ENCODE measurements at regions not wholly inside any gene's neighbourhood (a gene's known extent, or its start where the extent isn't known, plus 50 kb on each side); places are given as distances from the start of the nearest gene placed in this dataset.

DNA sequence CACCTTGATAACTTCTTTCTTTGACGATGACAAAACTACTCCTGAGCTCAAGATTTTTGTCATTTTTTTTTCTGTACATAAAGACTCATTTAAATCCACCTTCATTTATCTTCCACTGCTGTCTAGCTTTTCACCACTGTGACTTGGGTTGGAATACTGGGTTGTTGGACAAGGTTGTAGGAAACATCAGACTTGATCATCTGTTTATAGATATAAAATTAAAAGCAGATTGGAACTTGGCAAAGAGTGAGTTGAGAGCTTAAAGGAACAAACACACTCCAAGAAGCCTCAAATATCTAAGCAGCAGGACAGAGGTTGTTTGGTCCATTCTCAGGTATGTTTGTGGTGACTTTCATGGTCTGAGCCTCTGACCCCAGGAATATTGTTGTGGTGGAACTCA lies 141.7 kb upstream of the NDN start:
- Histone ChIP-seq H3K4me3 (ENCODE audit: low read length in 2 of 2) (no peak overlapping the region), H3K27me3 (ENCODE audit: control insufficient read depth in 2 of 2, insufficient read depth in 1 of 2, low read length in 1 of 2) (no peaks in the 10 kb centered on the region), H3K27ac (ENCODE audit: low read depth in 1 of 2, low read length in 1 of 2) (no peak overlapping the region), H3K4me1 (ENCODE audit: control insufficient read depth in 2 of 2, insufficient read depth in 2 of 2, low read length in 2 of 2) (no peaks in the 10 kb centered on the region), H3K9me3 (ENCODE audit: control insufficient read depth in 2 of 2, insufficient read depth in 1 of 2, low read length in 1 of 2) (no peaks in the 10 kb centered on the region), H3K36me3 (ENCODE audit: control insufficient read depth in 2 of 2, insufficient read depth in 2 of 2, low read length in 1 of 2) (no peaks in the 10 kb centered on the region)
- DNase-seq (ENCODE audit: low read depth in 6 of 9, low spot score in 9 of 9) = no peak
- WGBS = 83% methylated on average over 1 of the region's 1 CpG

DNA sequence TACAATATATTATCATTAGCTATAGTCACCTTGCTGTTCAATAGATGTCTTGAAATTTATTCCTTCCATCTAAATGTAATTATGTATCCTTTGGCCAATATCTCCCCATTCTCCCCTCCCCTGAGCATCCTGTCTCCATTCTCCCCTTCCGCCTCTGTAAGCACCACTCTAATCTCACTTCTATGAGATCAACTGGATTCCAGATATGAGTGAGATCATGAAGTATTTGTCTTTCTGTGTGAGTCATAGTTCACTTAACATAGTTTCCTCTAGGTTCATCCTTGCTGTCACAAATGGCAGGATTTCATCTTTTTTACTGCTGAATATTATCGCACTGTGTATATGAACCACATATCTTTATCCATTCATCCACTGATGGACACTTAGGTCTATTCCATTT lies 148.8 kb upstream of the NDN start:
- WGBS = 97% methylated on average over 2 of the region's 2 CpGs
- Histone ChIP-seq H3K4me1 (ENCODE audit: control insufficient read depth in 2 of 2, insufficient read depth in 2 of 2, low read length in 2 of 2) (no peaks in the 10 kb centered on the region), H3K9me3 (ENCODE audit: control insufficient read depth in 2 of 2, insufficient read depth in 1 of 2, low read length in 1 of 2) (no peaks in the 10 kb centered on the region), H3K4me3 (ENCODE audit: low read length in 2 of 2) (no peak overlapping the region), H3K27me3 (ENCODE audit: control insufficient read depth in 2 of 2, insufficient read depth in 1 of 2, low read length in 1 of 2) (no peaks in the 10 kb centered on the region), H3K27ac (ENCODE audit: low read depth in 1 of 2, low read length in 1 of 2) (no peak overlapping the region), H3K36me3 (ENCODE audit: control insufficient read depth in 2 of 2, insufficient read depth in 2 of 2, low read length in 1 of 2) (no peaks in the 10 kb centered on the region)
- no peak for DNase-seq (ENCODE audit: low read depth in 6 of 9, low spot score in 9 of 9)

DNA sequence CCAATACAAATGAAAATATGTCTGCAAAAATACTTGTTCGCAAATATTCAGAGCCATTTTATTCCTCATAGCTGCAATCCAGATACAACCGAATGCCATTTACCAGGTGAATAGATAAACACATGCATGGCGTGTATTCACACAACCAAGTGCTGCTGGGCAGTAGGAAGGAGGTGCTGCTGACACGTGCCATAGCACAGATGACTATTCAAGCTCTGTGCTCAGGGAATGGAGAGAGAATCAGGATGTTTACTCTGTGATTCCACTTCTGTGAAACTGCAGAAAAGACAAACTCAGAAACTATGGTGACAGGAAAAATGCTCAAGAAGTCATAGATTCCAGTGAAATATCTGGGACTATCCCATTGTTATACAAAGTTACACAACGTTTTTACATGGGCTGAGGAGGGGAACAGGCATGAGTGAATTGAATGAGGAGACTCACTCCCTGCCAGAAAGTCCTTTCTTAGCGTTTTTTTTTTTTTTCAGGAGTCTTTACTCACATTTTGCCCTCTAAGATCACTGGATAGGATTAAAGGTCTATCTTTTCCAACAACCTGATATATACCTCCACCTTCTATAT lies 152.9 kb upstream of the NDN start:
- no peak for DNase-seq (ENCODE audit: low read depth in 6 of 9, low spot score in 9 of 9)
- no peaks in the 10 kb centered on the region for H3K27me3 ChIP-seq (ENCODE audit: control insufficient read depth in 2 of 2, insufficient read depth in 1 of 2, low read length in 1 of 2)
- H3K9me3 ChIP-seq (ENCODE audit: control insufficient read depth in 2 of 2, insufficient read depth in 1 of 2, low read length in 1 of 2) = peaks cover 0 to 4% of the 10 kb centered on the region in 2 donors
- no peak overlapping the region for H3K4me3 ChIP-seq (ENCODE audit: low read length in 2 of 2)
- no peaks in the 10 kb centered on the region for H3K4me1 ChIP-seq (ENCODE audit: control insufficient read depth in 2 of 2, insufficient read depth in 2 of 2, low read length in 2 of 2)
- no peaks in the 10 kb centered on the region for H3K36me3 ChIP-seq (ENCODE audit: control insufficient read depth in 2 of 2, insufficient read depth in 2 of 2, low read length in 1 of 2)
- H3K27ac ChIP-seq (ENCODE audit: low read depth in 1 of 2, low read length in 1 of 2) = no peak overlapping the region
- 59% methylated on average over 6 of the region's 6 CpGs for WGBS

DNA sequence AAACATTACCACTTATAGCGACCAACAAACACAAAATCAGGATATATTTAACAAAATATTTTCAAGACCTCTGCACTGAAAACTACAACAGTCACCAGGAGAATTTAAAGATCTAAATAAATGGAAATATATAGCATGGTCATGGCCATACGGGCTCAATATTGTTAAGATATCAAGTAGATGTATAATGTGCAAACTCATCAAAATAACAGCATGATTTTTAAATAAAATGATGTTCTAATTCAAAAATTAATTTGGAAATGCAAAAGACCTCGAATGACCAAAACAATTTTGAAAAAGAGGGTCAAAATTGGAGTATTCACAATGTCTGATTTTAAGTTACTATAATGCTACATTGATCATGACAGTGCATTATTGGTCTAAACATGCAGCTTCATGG lies 159.1 kb upstream of the NDN start:
- H3K27ac ChIP-seq (ENCODE audit: low read depth in 1 of 2, low read length in 1 of 2) = no peak overlapping the region
- H3K36me3 ChIP-seq (ENCODE audit: control insufficient read depth in 2 of 2, insufficient read depth in 2 of 2, low read length in 1 of 2) = no peaks in the 10 kb centered on the region
- 40% methylated on average over 3 of the region's 3 CpGs for WGBS
- H3K9me3 ChIP-seq (ENCODE audit: control insufficient read depth in 2 of 2, insufficient read depth in 1 of 2, low read length in 1 of 2) = peaks cover 0 to 4% of the 10 kb centered on the region in 2 donors
- H3K27me3 ChIP-seq (ENCODE audit: control insufficient read depth in 2 of 2, insufficient read depth in 1 of 2, low read length in 1 of 2) = no peaks in the 10 kb centered on the region
- no peaks in the 10 kb centered on the region for H3K4me1 ChIP-seq (ENCODE audit: control insufficient read depth in 2 of 2, insufficient read depth in 2 of 2, low read length in 2 of 2)
- H3K4me3 ChIP-seq (ENCODE audit: low read length in 2 of 2) = no peak overlapping the region
- DNase-seq (ENCODE audit: low read depth in 6 of 9, low spot score in 9 of 9) = no peak

DNA sequence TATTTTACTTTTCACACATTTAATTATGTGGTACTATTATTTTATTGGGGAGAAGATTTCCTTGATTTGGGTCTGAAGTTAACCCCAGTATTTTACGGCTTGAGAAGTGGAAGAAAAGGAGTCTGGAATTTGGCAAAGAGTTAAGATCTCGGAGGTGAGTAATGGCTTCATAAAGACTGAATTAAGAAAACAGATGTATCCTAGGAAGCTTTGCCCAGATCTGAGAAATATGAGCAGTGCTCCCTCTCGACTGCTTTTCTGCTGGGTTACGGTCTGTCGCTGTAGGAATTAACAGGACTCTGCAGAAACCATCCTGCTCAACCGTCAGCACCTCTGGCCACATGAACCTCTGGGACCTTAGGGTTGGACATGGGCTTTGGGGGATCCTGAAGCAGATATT lies 163.6 kb upstream of the NDN start:
- no peaks in the 10 kb centered on the region for H3K36me3 ChIP-seq (ENCODE audit: control insufficient read depth in 2 of 2, insufficient read depth in 2 of 2, low read length in 1 of 2)
- 88% methylated on average over 6 of the region's 6 CpGs for WGBS
- H3K27ac ChIP-seq (ENCODE audit: low read depth in 1 of 2, low read length in 1 of 2) = no peak overlapping the region
- H3K4me1 ChIP-seq (ENCODE audit: control insufficient read depth in 2 of 2, insufficient read depth in 2 of 2, low read length in 2 of 2) = no peaks in the 10 kb centered on the region
- H3K4me3 ChIP-seq (ENCODE audit: low read length in 2 of 2) = no peak overlapping the region
- no peaks in the 10 kb centered on the region for H3K27me3 ChIP-seq (ENCODE audit: control insufficient read depth in 2 of 2, insufficient read depth in 1 of 2, low read length in 1 of 2)
- DNase-seq (ENCODE audit: low read depth in 6 of 9, low spot score in 9 of 9) = no peak
- H3K9me3 ChIP-seq (ENCODE audit: control insufficient read depth in 2 of 2, insufficient read depth in 1 of 2, low read length in 1 of 2) = no peaks in the 10 kb centered on the region

DNA sequence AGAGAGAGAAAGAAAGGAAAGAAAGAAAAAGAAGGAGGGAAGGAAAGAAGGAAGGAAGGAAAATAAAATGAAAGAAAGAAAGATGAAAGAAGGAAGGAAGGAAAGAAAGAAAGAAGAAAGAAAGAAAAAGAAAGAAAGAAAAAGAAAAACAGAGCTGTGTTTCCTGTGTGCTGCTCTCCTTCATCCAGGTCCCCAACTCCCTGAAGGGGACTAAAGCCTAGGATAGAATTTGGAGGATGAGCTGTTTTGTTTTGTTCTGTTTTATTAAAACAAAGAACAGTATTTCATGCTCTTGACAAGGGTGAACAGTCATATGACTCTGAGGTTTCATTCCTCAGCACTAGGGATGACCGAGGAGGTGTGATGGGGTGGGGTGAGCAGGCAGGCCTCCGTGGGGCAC lies 164.8 kb upstream of the NDN start:
- Histone ChIP-seq H3K4me3 (ENCODE audit: low read length in 2 of 2) (no peak overlapping the region), H3K4me1 (ENCODE audit: control insufficient read depth in 2 of 2, insufficient read depth in 2 of 2, low read length in 2 of 2) (no peaks in the 10 kb centered on the region), H3K27me3 (ENCODE audit: control insufficient read depth in 2 of 2, insufficient read depth in 1 of 2, low read length in 1 of 2) (no peaks in the 10 kb centered on the region), H3K9me3 (ENCODE audit: control insufficient read depth in 2 of 2, insufficient read depth in 1 of 2, low read length in 1 of 2) (no peaks in the 10 kb centered on the region), H3K27ac (ENCODE audit: low read depth in 1 of 2, low read length in 1 of 2) (no peak overlapping the region), H3K36me3 (ENCODE audit: control insufficient read depth in 2 of 2, insufficient read depth in 2 of 2, low read length in 1 of 2) (no peaks in the 10 kb centered on the region)
- WGBS = 56% methylated on average over 2 of the region's 2 CpGs
- DNase-seq (ENCODE audit: low read depth in 6 of 9, low spot score in 9 of 9) = no peak

DNA sequence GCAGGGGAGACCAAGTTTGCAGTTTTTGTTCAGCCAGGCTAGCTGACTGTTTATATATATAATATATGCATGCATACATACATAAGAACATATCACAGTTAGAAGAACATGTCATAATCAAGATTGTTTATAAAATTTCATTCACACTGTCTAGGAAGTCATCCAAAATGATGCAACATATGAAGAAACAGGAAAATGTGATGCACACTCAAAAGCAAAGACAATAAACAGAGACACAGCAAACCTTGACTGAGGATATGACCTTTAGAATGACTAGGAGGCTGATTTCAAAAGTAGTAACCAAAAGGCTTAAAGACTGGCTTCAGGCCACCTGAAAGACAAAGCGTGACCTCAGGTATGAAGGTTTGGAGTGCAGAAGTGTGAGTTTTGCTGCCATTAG lies 166.2 kb upstream of the NDN start:
- no peaks in the 10 kb centered on the region for H3K9me3 ChIP-seq (ENCODE audit: control insufficient read depth in 2 of 2, insufficient read depth in 1 of 2, low read length in 1 of 2)
- WGBS = 93% methylated on average over 1 of the region's 1 CpG
- no peak for DNase-seq (ENCODE audit: low read depth in 6 of 9, low spot score in 9 of 9)
- no peaks in the 10 kb centered on the region for H3K4me1 ChIP-seq (ENCODE audit: control insufficient read depth in 2 of 2, insufficient read depth in 2 of 2, low read length in 2 of 2)
- H3K4me3 ChIP-seq (ENCODE audit: low read length in 2 of 2) = no peak overlapping the region
- H3K27ac ChIP-seq (ENCODE audit: low read depth in 1 of 2, low read length in 1 of 2) = no peak overlapping the region
- no peaks in the 10 kb centered on the region for H3K36me3 ChIP-seq (ENCODE audit: control insufficient read depth in 2 of 2, insufficient read depth in 2 of 2, low read length in 1 of 2)
- no peaks in the 10 kb centered on the region for H3K27me3 ChIP-seq (ENCODE audit: control insufficient read depth in 2 of 2, insufficient read depth in 1 of 2, low read length in 1 of 2)

DNA sequence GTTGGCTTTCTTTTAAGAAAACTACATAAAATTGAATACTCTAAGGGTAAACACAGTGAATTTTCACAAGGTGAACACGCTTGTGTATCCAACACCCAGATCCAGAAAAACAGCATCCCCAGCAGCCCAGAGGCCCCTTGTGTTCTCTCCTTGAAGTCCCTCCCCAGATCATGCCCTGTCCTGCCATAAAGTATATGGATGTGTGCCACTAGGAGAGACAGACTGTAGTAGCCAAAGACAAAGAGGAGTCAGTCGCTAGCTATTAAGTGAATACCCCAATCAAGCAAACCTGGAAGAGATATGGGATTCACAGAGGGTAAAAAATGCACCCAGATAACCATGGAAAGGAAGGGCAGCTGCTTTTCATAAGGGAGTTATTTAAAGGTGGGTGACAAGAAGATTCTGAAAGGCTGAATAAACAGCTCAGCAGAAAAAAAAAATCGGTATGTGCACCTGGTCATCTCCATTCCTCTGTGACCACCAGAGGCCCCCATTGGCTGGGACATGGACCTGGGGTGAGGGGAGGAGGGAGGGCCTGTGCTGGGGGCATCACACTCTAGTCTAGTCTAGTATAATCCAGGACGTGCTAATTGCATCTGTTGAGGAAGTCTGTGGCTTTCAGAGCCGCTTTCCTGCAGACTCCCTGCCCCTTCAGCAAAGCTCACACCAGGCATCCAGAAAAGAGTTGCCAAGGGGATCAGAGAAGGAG lies 167.3 kb upstream of the NDN start:
- H3K27me3 ChIP-seq (ENCODE audit: control insufficient read depth in 2 of 2, insufficient read depth in 1 of 2, low read length in 1 of 2) = no peaks in the 10 kb centered on the region
- H3K36me3 ChIP-seq (ENCODE audit: control insufficient read depth in 2 of 2, insufficient read depth in 2 of 2, low read length in 1 of 2) = no peaks in the 10 kb centered on the region
- no peak overlapping the region for H3K4me3 ChIP-seq (ENCODE audit: low read length in 2 of 2)
- no peaks in the 10 kb centered on the region for H3K4me1 ChIP-seq (ENCODE audit: control insufficient read depth in 2 of 2, insufficient read depth in 2 of 2, low read length in 2 of 2)
- H3K27ac ChIP-seq (ENCODE audit: low read depth in 1 of 2, low read length in 1 of 2) = no peak overlapping the region
- DNase-seq (ENCODE audit: low read depth in 6 of 9, low spot score in 9 of 9) = no peak
- WGBS = 52% methylated on average over 5 of the region's 5 CpGs
- no peaks in the 10 kb centered on the region for H3K9me3 ChIP-seq (ENCODE audit: control insufficient read depth in 2 of 2, insufficient read depth in 1 of 2, low read length in 1 of 2)

DNA sequence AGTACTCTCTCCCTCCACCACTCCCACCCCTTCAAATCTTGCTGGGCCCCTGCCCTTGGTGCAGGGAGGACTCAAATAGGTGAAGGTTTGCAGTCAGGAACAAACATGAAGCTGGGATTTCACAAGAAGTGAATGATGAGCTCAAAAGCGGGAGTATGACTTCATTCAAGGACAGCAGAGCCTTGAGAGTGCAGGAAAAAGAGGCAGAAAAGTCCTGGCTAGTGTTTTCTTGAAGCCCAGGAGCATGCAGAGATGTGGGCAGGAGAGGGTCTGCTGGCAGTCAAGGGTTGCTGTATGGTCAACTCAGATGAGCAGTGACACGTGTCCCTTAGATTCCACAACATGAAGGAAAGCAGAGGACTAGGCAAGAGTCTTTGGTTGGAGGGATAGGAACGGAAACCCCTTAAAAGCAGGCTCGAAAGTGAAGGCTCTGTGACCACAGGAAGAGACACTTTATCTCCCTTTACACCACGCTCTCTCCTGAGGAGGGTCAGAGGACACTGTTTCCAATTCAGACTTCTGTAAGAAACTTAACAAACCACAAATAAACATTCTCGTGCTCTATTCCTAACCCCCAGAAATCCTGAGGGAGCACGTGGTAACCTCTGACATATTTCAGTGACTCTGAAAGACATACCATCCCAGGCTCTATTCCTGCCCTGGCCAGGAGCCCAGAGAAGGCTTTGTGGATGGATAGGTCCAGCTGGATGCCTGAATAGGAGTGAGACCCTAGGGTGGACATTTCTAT lies 168.0 kb upstream of the NDN start:
- 29% methylated on average over 7 of the region's 7 CpGs for WGBS

More for the DNA sequence above, 168.0 kb upstream of the NDN start:
- Histone ChIP-seq H3K4me1 (ENCODE audit: control insufficient read depth in 2 of 2, insufficient read depth in 2 of 2, low read length in 2 of 2) (no peaks in the 10 kb centered on the region), H3K4me3 (ENCODE audit: low read length in 2 of 2) (no peak overlapping the region), H3K27me3 (ENCODE audit: control insufficient read depth in 2 of 2, insufficient read depth in 1 of 2, low read length in 1 of 2) (no peaks in the 10 kb centered on the region), H3K9me3 (ENCODE audit: control insufficient read depth in 2 of 2, insufficient read depth in 1 of 2, low read length in 1 of 2) (no peaks in the 10 kb centered on the region), H3K36me3 (ENCODE audit: control insufficient read depth in 2 of 2, insufficient read depth in 2 of 2, low read length in 1 of 2) (no peaks in the 10 kb centered on the region), H3K27ac (ENCODE audit: low read depth in 1 of 2, low read length in 1 of 2) (no peak overlapping the region)
- no peak for DNase-seq (ENCODE audit: low read depth in 6 of 9, low spot score in 9 of 9)
